Vagina (tissue), 2 donors: ENCODE measurements at regions not wholly inside any gene's neighbourhood (a gene's known extent, or its start where the extent isn't known, plus 50 kb on each side); places are given as distances from the start of the nearest gene placed in this dataset.

ENCODE experiments used
- DNase-seq, 2 donors: peaks; one replicate each; pipeline ENCODE4 v3.0.0-alpha.2; 2017; ENCODE audit errors: extremely low spot score in 2 of 2
- H3K27ac ChIP-seq: fragments of 200-600 bp; sonication (generic); one replicate; pipeline ENCODE4 v1.5.1; 2019
- H3K27me3 ChIP-seq: fragments of 200-600 bp; sonication (generic); one replicate; pipeline ENCODE4 v1.5.1; 2019
- H3K36me3 ChIP-seq, 2 donors: fragments of 200-600 bp; sonication (generic); one replicate each; pipeline ENCODE4 v1.5.1; 2017 to 2019
- H3K4me1 ChIP-seq: fragments of 200-600 bp; sonication (generic); one replicate; pipeline ENCODE4 v1.5.1; 2019
- H3K4me3 ChIP-seq, 2 donors: fragments of 200-600 bp; sonication (generic); 1 replicate in 1 of 2; 2 replicates in 1 of 2; pipeline ENCODE4 v1.5.1; 2016 to 2019
- H3K9me3 ChIP-seq: fragments of 200-600 bp; sonication (generic); one replicate; pipeline ENCODE4 v1.5.1; 2019
- POLR2A ChIP-seq, 2 donors: fragments of 450-650 bp; IDR thresholded peaks; one replicate each; pipeline ENCODE4 v1.6.1; 2017; ENCODE audit warnings: antibody characterized with exemption in 2 of 2, mild to moderate bottlenecking in 2 of 2, moderate library complexity in 2 of 2
- POLR2AphosphoS5 ChIP-seq, 2 donors: sonication (generic); formaldehyde crosslinking; IDR thresholded peaks; one replicate each; pipeline ENCODE4 v1.9.0; 2017; ENCODE audit warnings: antibody characterized with exemption in 2 of 2, mild to moderate bottlenecking in 2 of 2, low read depth in 1 of 2; ENCODE audit not compliant: insufficient read depth in 1 of 2
- intact Hi-C: fragments of 100-400 bp; cut with DNase I; formaldehyde crosslinking; loops from one replicate; pipeline ENCODE4 v1.15.1; 2023
- TF ChIP-seq, protein P1 (sequence below), 3 experiments: fragments of 450-650 bp in 2 of 3; fragments of 200-600 bp in 1 of 3; sonication (generic) in 1 of 3; IDR thresholded peaks; one replicate each; pipeline ENCODE4 v1.5.1; 2017 to 2019; ENCODE audit warnings: antibody characterized with exemption in 3 of 3, mild to moderate bottlenecking in 2 of 3, moderate library complexity in 2 of 3

- intact Hi-C loops, result no loop called here
- DNase-seq, result no peak
- Histone ChIP-seq H3K27me3 (no peaks in the 10 kb centered on the region), H3K4me3 (no peak overlapping the region), H3K9me3 (no peaks in the 10 kb centered on the region), H3K36me3 (no peaks in the 10 kb centered on the region), H3K4me1 (no peaks in the 10 kb centered on the region), H3K27ac (no peak overlapping the region)
- TF ChIP-seq, protein P1, sequence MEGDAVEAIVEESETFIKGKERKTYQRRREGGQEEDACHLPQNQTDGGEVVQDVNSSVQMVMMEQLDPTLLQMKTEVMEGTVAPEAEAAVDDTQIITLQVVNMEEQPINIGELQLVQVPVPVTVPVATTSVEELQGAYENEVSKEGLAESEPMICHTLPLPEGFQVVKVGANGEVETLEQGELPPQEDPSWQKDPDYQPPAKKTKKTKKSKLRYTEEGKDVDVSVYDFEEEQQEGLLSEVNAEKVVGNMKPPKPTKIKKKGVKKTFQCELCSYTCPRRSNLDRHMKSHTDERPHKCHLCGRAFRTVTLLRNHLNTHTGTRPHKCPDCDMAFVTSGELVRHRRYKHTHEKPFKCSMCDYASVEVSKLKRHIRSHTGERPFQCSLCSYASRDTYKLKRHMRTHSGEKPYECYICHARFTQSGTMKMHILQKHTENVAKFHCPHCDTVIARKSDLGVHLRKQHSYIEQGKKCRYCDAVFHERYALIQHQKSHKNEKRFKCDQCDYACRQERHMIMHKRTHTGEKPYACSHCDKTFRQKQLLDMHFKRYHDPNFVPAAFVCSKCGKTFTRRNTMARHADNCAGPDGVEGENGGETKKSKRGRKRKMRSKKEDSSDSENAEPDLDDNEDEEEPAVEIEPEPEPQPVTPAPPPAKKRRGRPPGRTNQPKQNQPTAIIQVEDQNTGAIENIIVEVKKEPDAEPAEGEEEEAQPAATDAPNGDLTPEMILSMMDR (IDR thresholded peaks at IDR 0.05), result no peak
- no peak for TF ChIP-seq POLR2AphosphoS5 (IDR thresholded peaks at IDR 0.05; ENCODE audit: insufficient read depth in 1 of 2, low read depth in 1 of 2)
- no peak for TF ChIP-seq POLR2A (IDR thresholded peaks at IDR 0.05)
Measured at GRCh38 chr5:162230348-162230747, 162.8 kb downstream of the GABRG2 start.

GRCh38 chr5:162231522-162231921 lies 163.9 kb downstream of the GABRG2 start:
- no peak for DNase-seq
- Histone ChIP-seq H3K4me1 (no peaks in the 10 kb centered on the region), H3K9me3 (no peaks in the 10 kb centered on the region), H3K27ac (no peak overlapping the region), H3K27me3 (no peaks in the 10 kb centered on the region), H3K4me3 (no peak overlapping the region), H3K36me3 (no peaks in the 10 kb centered on the region)
- TF ChIP-seq, protein P1 (IDR thresholded peaks at IDR 0.05), result no peak
- TF ChIP-seq POLR2A (IDR thresholded peaks at IDR 0.05) (no peak), POLR2AphosphoS5 (IDR thresholded peaks at IDR 0.05; ENCODE audit: insufficient read depth in 1 of 2, low read depth in 1 of 2) (no peak)
- intact Hi-C loops, result no loop called here

GRCh38 chr5:162240734-162241133 lies 173.2 kb downstream of the GABRG2 start:
- H3K9me3 ChIP-seq, result no peaks in the 10 kb centered on the region
- no peak overlapping the region for H3K4me3 ChIP-seq
- H3K27ac ChIP-seq, result no peak overlapping the region
- no peaks in the 10 kb centered on the region for H3K27me3 ChIP-seq
- H3K36me3 ChIP-seq, result no peaks in the 10 kb centered on the region
- TF ChIP-seq, protein P1 (IDR thresholded peaks at IDR 0.05), result no peak
- TF ChIP-seq POLR2AphosphoS5 (IDR thresholded peaks at IDR 0.05; ENCODE audit: insufficient read depth in 1 of 2, low read depth in 1 of 2), result no peak
- no peak for TF ChIP-seq POLR2A (IDR thresholded peaks at IDR 0.05)
- no peaks in the 10 kb centered on the region for H3K4me1 ChIP-seq
- intact Hi-C loops, result no loop called here
- DNase-seq, result no peak

DNA sequence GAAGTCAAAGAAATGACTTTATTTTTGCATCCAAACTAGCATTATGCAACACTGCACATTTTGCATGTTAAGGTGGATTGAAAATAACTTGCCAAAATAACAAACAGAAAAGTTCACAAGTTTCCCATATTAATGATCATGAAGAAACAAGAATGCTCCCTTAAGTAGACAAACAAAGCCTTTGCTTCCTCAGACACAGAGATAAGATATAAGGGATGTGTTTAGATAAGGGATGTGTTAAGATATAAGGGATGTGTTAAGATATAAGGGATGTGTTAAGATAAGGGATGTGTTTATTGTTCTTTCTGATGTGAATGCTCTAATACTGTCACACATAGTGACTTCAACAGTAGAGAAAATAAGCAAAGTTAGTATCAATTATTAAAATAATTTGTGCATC lies 174.8 kb downstream of the GABRG2 start:
- Histone ChIP-seq H3K4me1 (no peaks in the 10 kb centered on the region), H3K27ac (no peak overlapping the region), H3K36me3 (no peaks in the 10 kb centered on the region), H3K4me3 (no peak overlapping the region), H3K9me3 (no peaks in the 10 kb centered on the region), H3K27me3 (no peaks in the 10 kb centered on the region)
- intact Hi-C loops, result no loop called here
- no peak for DNase-seq
- TF ChIP-seq POLR2AphosphoS5 (IDR thresholded peaks at IDR 0.05; ENCODE audit: insufficient read depth in 1 of 2, low read depth in 1 of 2) (no peak), POLR2A (IDR thresholded peaks at IDR 0.05) (no peak)
- TF ChIP-seq, protein P1 (IDR thresholded peaks at IDR 0.05), result no peak

- Histone ChIP-seq H3K9me3 (no peaks in the 10 kb centered on the region), H3K4me1 (no peaks in the 10 kb centered on the region), H3K4me3 (no peak overlapping the region), H3K27me3 (no peaks in the 10 kb centered on the region), H3K36me3 (no peaks in the 10 kb centered on the region), H3K27ac (no peak overlapping the region)
- intact Hi-C loops, result no loop called here
- DNase-seq, result no peak
- TF ChIP-seq POLR2A (IDR thresholded peaks at IDR 0.05) (no peak), POLR2AphosphoS5 (IDR thresholded peaks at IDR 0.05; ENCODE audit: insufficient read depth in 1 of 2, low read depth in 1 of 2) (no peak)
- TF ChIP-seq, protein P1 (IDR thresholded peaks at IDR 0.05), result no peak
Measured at GRCh38 chr5:162243651-162244050, 176.1 kb downstream of the GABRG2 start.
